A549 (cell line): ENCODE measurements at regions not wholly inside any gene's neighbourhood (a gene's known extent, or its start where the extent isn't known, plus 50 kb on each side); places are given as distances from the start of the nearest gene placed in this dataset.

Source experiments
- ATAC-seq, 2 experiments: fragments of 200-7000 bp in 1 of 2; fragments of >200 bp in 1 of 2; cut with Nextera tagmentation in 1 of 2; cut with Tn5 transposase in 1 of 2; 3 replicates each; pipeline versions ENCODE4 v1.8.0 to v1.9.1; 2018 to 2020; ENCODE audit warnings: mild to moderate bottlenecking in 1 of 2, moderate library complexity in 1 of 2
- CTCF ChIA-PET: fragments of 300-600 bp; sonication (Branson Sonifier 250); formaldehyde crosslinking; extraction: SDS; loops from one replicate; lab custom pipeline; 2021; ENCODE audit warnings: antibody characterized with exemption, inconsistent platforms; lab: Yijun Ruan, JAX
- POLR2A ChIA-PET: fragments of 350-600 bp; formaldehyde crosslinking; extraction: SDS; loops from one replicate; lab custom pipeline; 2021; ENCODE audit warnings: antibody characterized with exemption, inconsistent platforms; lab: Yijun Ruan, JAX
- DNase-seq, 2 experiments: peaks; one replicate each; pipeline versions ENCODE4 v3.0.0 to v3.0.0-alpha.2; 2011 to 2016; ENCODE audit warnings: low read depth in 1 of 2, low spot score in 1 of 2
- FAIRE-seq: peaks from 2 replicates; lab custom pipeline; 2011; peaks lifted over from hg19 to GRCh38; lab: Jason Lieb, UNC
- H3K27ac ChIP-seq, 2 experiments: fragments of >200 bp; sonication (Bioruptor Twin); formaldehyde crosslinking; 3 replicates each; pipeline ENCODE4 v1.5.1; 2016 to 2017
- H3K4me1 ChIP-seq: fragments of >200 bp; sonication (Bioruptor Twin); formaldehyde crosslinking; 3 replicates; pipeline ENCODE4 v1.6.1; 2016
- H3K4me2 ChIP-seq: fragments of >200 bp; sonication (Bioruptor Twin); formaldehyde crosslinking; 3 replicates; pipeline ENCODE4 v1.6.1; 2016
- H3K4me3 ChIP-seq: fragments of >200 bp; sonication (Bioruptor Twin); formaldehyde crosslinking; 3 replicates; pipeline ENCODE4 v1.5.1; 2016
- H3K9me3 ChIP-seq: fragments of >200 bp; sonication (Bioruptor Twin); formaldehyde crosslinking; 3 replicates; pipeline ENCODE4 v1.6.1; 2016
- CEBPB ChIP-seq, 2 experiments: fragments of >200 bp in 1 of 2; sonication (Bioruptor Twin) in 1 of 2; formaldehyde crosslinking in 1 of 2; IDR thresholded peaks; 2 replicates each; pipeline ENCODE4 v1.6.1; 2012 to 2016
- EHMT2 ChIP-seq: fragments of 200-600 bp; sonication (generic); IDR thresholded peaks from 2 replicates; pipeline ENCODE4 v1.6.1; 2016; ENCODE audit warnings: antibody characterized with exemption, low read depth, mild to moderate bottlenecking, moderate library complexity
- ESRRA ChIP-seq: fragments of 150-350 bp; IDR thresholded peaks from 2 replicates; pipeline ENCODE4 v1.6.1; 2014; ENCODE audit warnings: mild to moderate bottlenecking, low read length, borderline replicate concordance
- HOXA7 ChIP-seq: fragments of 250-450 bp; sonication (Bioruptor Pico); IDR thresholded peaks from 2 replicates; pipeline ENCODE4 v1.5.0; 2020; ENCODE audit warnings: mild to moderate bottlenecking, moderate library complexity
- JUN ChIP-seq, 2 experiments: fragments of >200 bp; sonication (Bioruptor Twin); formaldehyde crosslinking; IDR thresholded peaks; 2 replicates in 1 of 2; 3 replicates in 1 of 2; pipeline ENCODE4 v1.6.1; 2016 to 2017
- KDM1A ChIP-seq: fragments of 200-600 bp; sonication (generic); IDR thresholded peaks from 2 replicates; pipeline ENCODE4 v1.6.1; 2016; ENCODE audit warnings: low read depth, mild to moderate bottlenecking
- MAFK ChIP-seq: fragments of 450-650 bp; IDR thresholded peaks from 2 replicates; pipeline ENCODE4 v1.6.1; 2014; ENCODE audit not compliant: partially characterized antibody
- PHF8 ChIP-seq: fragments of 200-600 bp; sonication (generic); IDR thresholded peaks from 2 replicates; pipeline ENCODE4 v1.6.1; 2016; ENCODE audit warnings: low read depth, mild to moderate bottlenecking, antibody characterized with exemption, moderate library complexity, borderline replicate concordance
- POLR2AphosphoS2 ChIP-seq: conservative IDR thresholded peaks from 2 replicates; pipeline ENCODE4 v1.6.1; 2012; ENCODE audit warnings: low read length, improper control_type of control experiment, inconsistent platforms
- RARB ChIP-seq: fragments of 250-450 bp; sonication (Bioruptor Pico); IDR thresholded peaks from 2 replicates; pipeline ENCODE4 v1.8.0; 2021; ENCODE audit warnings: mild to moderate bottlenecking, moderate library complexity
- SMC3 ChIP-seq: fragments of >200 bp; sonication (Bioruptor Twin); formaldehyde crosslinking; IDR thresholded peaks from 3 replicates; pipeline ENCODE4 v1.6.1; 2018; ENCODE audit warnings: inconsistent platforms
- ZC3H11A ChIP-seq: fragments of 450-650 bp; IDR thresholded peaks from 2 replicates; pipeline ENCODE4 v1.6.1; 2014; ENCODE audit warnings: antibody characterized with exemption, mild to moderate bottlenecking
- ZSCAN20 ChIP-seq: fragments of 250-450 bp; sonication (Bioruptor Pico); IDR thresholded peaks from 2 replicates; pipeline ENCODE4 v1.8.0; 2022; ENCODE audit warnings: mild to moderate bottlenecking, moderate library complexity
- WGBS: methylation state at CpG from one replicate; pipeline ENCODE4 v1.1.6; 2017; ENCODE audit errors: missing lambda C conversion rate; 5-methylcytosine and 5-hydroxymethylcytosine counted together
- TF ChIP-seq, protein P1 (sequence below): fragments of 150-350 bp; IDR thresholded peaks from 2 replicates; pipeline ENCODE4 v1.6.1; 2014; ENCODE audit warnings: low read depth, mild to moderate bottlenecking, low read length
- TF ChIP-seq, protein P2 (sequence below): fragments of 200-600 bp; sonication (generic); IDR thresholded peaks from 2 replicates; pipeline ENCODE4 v1.6.1; 2016; ENCODE audit warnings: antibody characterized with exemption, mild to moderate bottlenecking, moderate library complexity
- TF ChIP-seq, protein P3 (sequence below): fragments of >200 bp; sonication (Bioruptor Twin); formaldehyde crosslinking; IDR thresholded peaks from 2 replicates; pipeline ENCODE4 v1.6.1; 2016
- TF ChIP-seq, protein P4 (sequence below): IDR thresholded peaks from 2 replicates; pipeline ENCODE4 v1.6.1; 2012
- TF ChIP-seq, protein P5 (sequence below): fragments of 450-650 bp; IDR thresholded peaks from 2 replicates; pipeline ENCODE4 v1.6.1; 2014; ENCODE audit warnings: antibody characterized with exemption
- TF ChIP-seq, protein P6 (sequence below): IDR thresholded peaks from 2 replicates; pipeline ENCODE4 v1.6.1; 2012

DNA sequence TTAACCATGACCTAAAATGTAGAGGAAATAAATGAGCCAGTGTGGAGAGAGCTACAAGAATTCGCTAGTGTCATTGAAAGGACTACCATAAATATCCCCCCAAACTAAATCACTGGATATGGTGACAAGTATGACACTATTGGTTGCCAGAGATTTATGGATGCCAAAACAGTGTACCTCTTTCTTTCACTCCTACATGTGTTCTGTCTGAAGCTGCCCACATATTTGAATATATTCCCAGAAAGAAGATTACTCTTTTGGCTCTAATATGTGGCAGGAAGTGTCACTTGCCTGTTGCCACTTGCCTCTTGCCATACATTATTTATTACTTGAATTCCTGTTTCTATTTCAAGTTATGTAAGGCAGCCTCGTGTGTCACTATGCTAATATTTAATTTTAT, 1573.6 kb downstream of the TECRL start:
- H3K27ac ChIP-seq: no peak overlapping the region
- DNase-seq (no peak), ATAC-seq (no peak), FAIRE-seq (no peak)
- H3K9me3 ChIP-seq: no peaks in the 10 kb centered on the region
- TF ChIP-seq ZC3H11A (no peak), PHF8 (no peak)
- 4% methylated on average over 2 of the region's 2 CpGs for WGBS
- no peak overlapping the region for H3K4me3 ChIP-seq
- no peak overlapping the region for H3K4me2 ChIP-seq
- ChIA-PET CTCF (no interaction called here), POLR2A (no interaction called here)
- no peaks in the 10 kb centered on the region for H3K4me1 ChIP-seq

DNA sequence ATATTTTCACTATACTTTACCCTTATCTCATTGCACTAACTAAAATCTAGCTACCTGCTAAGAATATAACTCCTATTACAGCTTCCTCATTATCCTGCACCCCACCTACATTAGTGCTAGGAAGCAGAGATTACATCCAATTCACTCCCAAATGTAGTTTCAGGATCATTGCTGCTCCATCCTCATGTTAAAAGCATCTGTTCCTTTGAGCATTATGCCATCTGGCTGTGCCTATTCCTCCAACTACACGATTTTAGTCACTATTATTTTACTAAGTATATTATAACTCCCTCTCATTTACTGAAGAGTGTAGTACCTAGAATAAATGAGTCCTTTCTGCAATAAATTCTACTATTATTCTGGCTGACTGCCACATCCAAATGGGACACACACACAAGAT, 1586.9 kb downstream of the TECRL start:
- no peak overlapping the region for H3K4me2 ChIP-seq
- ChIA-PET POLR2A (no interaction called here), CTCF (no interaction called here)
- H3K9me3 ChIP-seq: no peaks in the 10 kb centered on the region
- ATAC-seq: no peak
- FAIRE-seq: no peak
- no peak for DNase-seq
- no peak overlapping the region for H3K4me3 ChIP-seq
- 0% methylated on average over 1 of the region's 1 CpG for WGBS
- no peaks in the 10 kb centered on the region for H3K4me1 ChIP-seq
- no peak overlapping the region for H3K27ac ChIP-seq
- TF ChIP-seq, protein P1, sequence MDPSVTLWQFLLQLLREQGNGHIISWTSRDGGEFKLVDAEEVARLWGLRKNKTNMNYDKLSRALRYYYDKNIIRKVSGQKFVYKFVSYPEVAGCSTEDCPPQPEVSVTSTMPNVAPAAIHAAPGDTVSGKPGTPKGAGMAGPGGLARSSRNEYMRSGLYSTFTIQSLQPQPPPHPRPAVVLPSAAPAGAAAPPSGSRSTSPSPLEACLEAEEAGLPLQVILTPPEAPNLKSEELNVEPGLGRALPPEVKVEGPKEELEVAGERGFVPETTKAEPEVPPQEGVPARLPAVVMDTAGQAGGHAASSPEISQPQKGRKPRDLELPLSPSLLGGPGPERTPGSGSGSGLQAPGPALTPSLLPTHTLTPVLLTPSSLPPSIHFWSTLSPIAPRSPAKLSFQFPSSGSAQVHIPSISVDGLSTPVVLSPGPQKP: no peak
- TF ChIP-seq SMC3 (no peak), ESRRA (no peak), CEBPB (IDR thresholded peaks at IDR 0.05) (no peak), HOXA7 (CRISPR knock-in tag) (no peak), POLR2AphosphoS2 (no peak), EHMT2 (no peak), ZSCAN20 (CRISPR knock-in tag) (no peak), JUN (IDR thresholded peaks at IDR 0.05) (no peak)
- TF ChIP-seq, protein P2, sequence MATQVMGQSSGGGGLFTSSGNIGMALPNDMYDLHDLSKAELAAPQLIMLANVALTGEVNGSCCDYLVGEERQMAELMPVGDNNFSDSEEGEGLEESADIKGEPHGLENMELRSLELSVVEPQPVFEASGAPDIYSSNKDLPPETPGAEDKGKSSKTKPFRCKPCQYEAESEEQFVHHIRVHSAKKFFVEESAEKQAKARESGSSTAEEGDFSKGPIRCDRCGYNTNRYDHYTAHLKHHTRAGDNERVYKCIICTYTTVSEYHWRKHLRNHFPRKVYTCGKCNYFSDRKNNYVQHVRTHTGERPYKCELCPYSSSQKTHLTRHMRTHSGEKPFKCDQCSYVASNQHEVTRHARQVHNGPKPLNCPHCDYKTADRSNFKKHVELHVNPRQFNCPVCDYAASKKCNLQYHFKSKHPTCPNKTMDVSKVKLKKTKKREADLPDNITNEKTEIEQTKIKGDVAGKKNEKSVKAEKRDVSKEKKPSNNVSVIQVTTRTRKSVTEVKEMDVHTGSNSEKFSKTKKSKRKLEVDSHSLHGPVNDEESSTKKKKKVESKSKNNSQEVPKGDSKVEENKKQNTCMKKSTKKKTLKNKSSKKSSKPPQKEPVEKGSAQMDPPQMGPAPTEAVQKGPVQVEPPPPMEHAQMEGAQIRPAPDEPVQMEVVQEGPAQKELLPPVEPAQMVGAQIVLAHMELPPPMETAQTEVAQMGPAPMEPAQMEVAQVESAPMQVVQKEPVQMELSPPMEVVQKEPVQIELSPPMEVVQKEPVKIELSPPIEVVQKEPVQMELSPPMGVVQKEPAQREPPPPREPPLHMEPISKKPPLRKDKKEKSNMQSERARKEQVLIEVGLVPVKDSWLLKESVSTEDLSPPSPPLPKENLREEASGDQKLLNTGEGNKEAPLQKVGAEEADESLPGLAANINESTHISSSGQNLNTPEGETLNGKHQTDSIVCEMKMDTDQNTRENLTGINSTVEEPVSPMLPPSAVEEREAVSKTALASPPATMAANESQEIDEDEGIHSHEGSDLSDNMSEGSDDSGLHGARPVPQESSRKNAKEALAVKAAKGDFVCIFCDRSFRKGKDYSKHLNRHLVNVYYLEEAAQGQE: no peak
- TF ChIP-seq, protein P3, sequence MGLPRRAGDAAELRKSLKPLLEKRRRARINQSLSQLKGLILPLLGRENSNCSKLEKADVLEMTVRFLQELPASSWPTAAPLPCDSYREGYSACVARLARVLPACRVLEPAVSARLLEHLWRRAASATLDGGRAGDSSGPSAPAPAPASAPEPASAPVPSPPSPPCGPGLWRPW: no peak

DNA sequence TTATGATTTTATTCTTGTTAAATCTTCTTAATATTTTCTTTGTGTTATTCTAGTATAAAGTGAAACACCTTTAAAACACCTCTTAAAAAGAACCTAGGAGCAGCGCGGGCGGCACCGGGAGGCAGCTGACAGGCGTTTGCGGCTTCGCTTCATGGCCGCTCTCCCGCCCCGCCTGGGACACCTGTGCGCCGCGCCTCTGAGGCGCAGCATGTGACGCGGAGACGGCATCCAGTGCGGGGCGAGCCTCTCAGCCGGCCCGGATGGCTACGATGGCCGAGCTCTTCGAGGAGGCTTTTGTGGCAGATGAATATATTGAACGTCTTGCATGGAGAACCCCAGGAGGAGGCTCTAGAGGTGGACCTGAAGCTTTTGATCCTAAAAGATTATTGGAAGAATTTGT, 1592.7 kb downstream of the TECRL start:
- CTCF ChIA-PET: no interaction called here
- no peak for ATAC-seq
- POLR2A ChIA-PET: no interaction called here
- Histone ChIP-seq H3K4me1 (no peaks in the 10 kb centered on the region), H3K27ac (no peak overlapping the region), H3K4me3 (no peak overlapping the region), H3K9me3 (no peaks in the 10 kb centered on the region), H3K4me2 (no peak overlapping the region)
- TF ChIP-seq, protein P4, sequence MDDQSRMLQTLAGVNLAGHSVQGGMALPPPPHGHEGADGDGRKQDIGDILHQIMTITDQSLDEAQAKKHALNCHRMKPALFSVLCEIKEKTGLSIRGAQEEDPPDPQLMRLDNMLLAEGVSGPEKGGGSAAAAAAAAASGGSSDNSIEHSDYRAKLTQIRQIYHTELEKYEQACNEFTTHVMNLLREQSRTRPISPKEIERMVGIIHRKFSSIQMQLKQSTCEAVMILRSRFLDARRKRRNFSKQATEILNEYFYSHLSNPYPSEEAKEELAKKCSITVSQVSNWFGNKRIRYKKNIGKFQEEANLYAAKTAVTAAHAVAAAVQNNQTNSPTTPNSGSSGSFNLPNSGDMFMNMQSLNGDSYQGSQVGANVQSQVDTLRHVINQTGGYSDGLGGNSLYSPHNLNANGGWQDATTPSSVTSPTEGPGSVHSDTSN: no peak
- TF ChIP-seq KDM1A (no peak), MAFK (no peak), RARB (no peak), EHMT2 (no peak), ZC3H11A (no peak), CEBPB (IDR thresholded peaks at IDR 0.05) (no peak)
- TF ChIP-seq, protein P5, sequence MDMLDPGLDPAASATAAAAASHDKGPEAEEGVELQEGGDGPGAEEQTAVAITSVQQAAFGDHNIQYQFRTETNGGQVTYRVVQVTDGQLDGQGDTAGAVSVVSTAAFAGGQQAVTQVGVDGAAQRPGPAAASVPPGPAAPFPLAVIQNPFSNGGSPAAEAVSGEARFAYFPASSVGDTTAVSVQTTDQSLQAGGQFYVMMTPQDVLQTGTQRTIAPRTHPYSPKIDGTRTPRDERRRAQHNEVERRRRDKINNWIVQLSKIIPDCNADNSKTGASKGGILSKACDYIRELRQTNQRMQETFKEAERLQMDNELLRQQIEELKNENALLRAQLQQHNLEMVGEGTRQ: no peak
- TF ChIP-seq, protein P6, sequence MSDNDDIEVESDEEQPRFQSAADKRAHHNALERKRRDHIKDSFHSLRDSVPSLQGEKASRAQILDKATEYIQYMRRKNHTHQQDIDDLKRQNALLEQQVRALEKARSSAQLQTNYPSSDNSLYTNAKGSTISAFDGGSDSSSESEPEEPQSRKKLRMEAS: no peak
- FAIRE-seq: no peak
- 51% methylated on average over 16 of the region's 25 CpGs for WGBS
- no peak for DNase-seq
